ENCODE measurements at regions not wholly inside any gene's neighbourhood (a gene's known extent, or its start where the extent isn't known, plus 50 kb on each side); places are given as distances from the start of the nearest gene placed in this dataset.

- TF ChIP-seq CTCF (conservative IDR thresholded peaks at IDR 0.05) (no peak), ZFX (IDR thresholded peaks at IDR 0.05) (no peak)
Measured at GRCh38 chr1:102562380-102562779, 545.9 kb downstream of the COL11A1 start.

Measured in C4-2B (cell line).